Keratinocyte (primary cell): ENCODE measurements at regions not wholly inside any gene's neighbourhood (a gene's known extent, or its start where the extent isn't known, plus 50 kb on each side); places are given as distances from the start of the nearest gene placed in this dataset.

Experiments used
- DNase-seq: peaks from one replicate; pipeline ENCODE4 v3.0.0-alpha.2; 2011; ENCODE audit warnings: low read depth, missing footprints, low spot score
- FAIRE-seq: peaks from 2 replicates; lab custom pipeline; 2011; peaks lifted over from hg19 to GRCh38; lab: Jason Lieb, UNC
- H2AFZ ChIP-seq: 2 replicates; pipeline ENCODE4 v1.6.0; 2012; ENCODE audit warnings: low read length, control low read depth, inconsistent platforms; ENCODE audit not compliant: control insufficient read depth
- H3K27ac ChIP-seq: 2 replicates; pipeline ENCODE4 v1.5.1; 2011; ENCODE audit warnings: low read length; ENCODE audit not compliant: control insufficient read depth, insufficient read depth
- H3K27me3 ChIP-seq: 3 replicates; pipeline ENCODE4 v1.6.0; 2011; ENCODE audit warnings: low read length; ENCODE audit not compliant: control insufficient read depth, insufficient read depth; ENCODE audit errors: extremely low read depth
- H3K36me3 ChIP-seq, 2 experiments: 2 replicates in 1 of 2; 3 replicates in 1 of 2; pipeline ENCODE4 v1.5.1; 2011; ENCODE audit warnings: low read length in 2 of 2, mild to moderate bottlenecking in 1 of 2; ENCODE audit not compliant: control insufficient read depth in 2 of 2, insufficient read depth in 2 of 2; ENCODE audit errors: extremely low read depth in 1 of 2
- H3K4me1 ChIP-seq: 3 replicates; pipeline ENCODE4 v1.5.1; 2011; ENCODE audit warnings: low read length; ENCODE audit not compliant: control insufficient read depth, insufficient read depth; ENCODE audit errors: extremely low read depth
- H3K4me2 ChIP-seq: 3 replicates; pipeline ENCODE4 v1.6.0; 2011; ENCODE audit warnings: low read depth, low read length; ENCODE audit not compliant: control insufficient read depth, insufficient read depth; ENCODE audit errors: extremely low read depth
- H3K4me3 ChIP-seq, 3 experiments: fragments of 200-600 bp in 1 of 3; sonication (generic) in 1 of 3; 2 replicates in 2 of 3; 3 replicates in 1 of 3; pipeline ENCODE4 v1.5.1; 2011 to 2016; ENCODE audit warnings: low read length in 3 of 3, mild to moderate bottlenecking in 3 of 3, control low read depth in 2 of 3, inconsistent platforms in 1 of 3, low read depth in 1 of 3, mixed read lengths in 1 of 3, mixed run types in 1 of 3, moderate library complexity in 1 of 3; ENCODE audit not compliant: control insufficient read depth in 2 of 3, insufficient read depth in 2 of 3; ENCODE audit errors: extremely low read depth in 1 of 3
- H3K79me2 ChIP-seq: 2 replicates; pipeline ENCODE4 v1.6.0; 2012; ENCODE audit warnings: low read length; ENCODE audit not compliant: control insufficient read depth, insufficient read depth
- H3K9ac ChIP-seq: 3 replicates; pipeline ENCODE4 v1.6.0; 2011; ENCODE audit warnings: low read length; ENCODE audit not compliant: control insufficient read depth, insufficient read depth; ENCODE audit errors: extremely low read depth
- H3K9me1 ChIP-seq: 3 replicates; pipeline ENCODE4 v1.6.0; 2011; ENCODE audit warnings: low read length; ENCODE audit not compliant: control insufficient read depth, insufficient read depth; ENCODE audit errors: extremely low read depth
- H3K9me3 ChIP-seq: 2 replicates; pipeline ENCODE4 v1.5.1; 2012; ENCODE audit warnings: low read depth, low read length; ENCODE audit not compliant: control insufficient read depth
- H4K20me1 ChIP-seq: 3 replicates; pipeline ENCODE4 v1.6.0; 2011; ENCODE audit warnings: low read length; ENCODE audit not compliant: control insufficient read depth, insufficient read depth; ENCODE audit errors: extremely low read depth
- EZH2 ChIP-seq: IDR thresholded peaks from one replicate; pipeline ENCODE4 v1.6.1; 2012; ENCODE audit warnings: inconsistent platforms, mild to moderate bottlenecking, low read length, moderate library complexity
- dilution Hi-C: fragments of 300-500 bp; cut with MboI; formaldehyde crosslinking; loops from one replicate; pipeline ENCODE4 v1.7.0; 2020; ENCODE audit warnings: low sequenced_read_pairs; ENCODE audit not compliant: extremely low pct_ligation_motif_present
- TF ChIP-seq, protein P1 (sequence below), 3 experiments: IDR thresholded peaks in 1 of 3; conservative IDR thresholded peaks in 1 of 3; optimal IDR thresholded peaks in 1 of 3; 2 replicates in 2 of 3; 3 replicates in 1 of 3; pipeline versions ENCODE3 to v1.5.1; 2011; ENCODE audit warnings: low read length in 3 of 3, mild to moderate bottlenecking in 3 of 3, moderate library complexity in 2 of 3, control low read depth in 1 of 3, inconsistent platforms in 1 of 3; ENCODE audit not compliant: insufficient read depth in 2 of 3; ENCODE audit errors: extremely low read depth in 1 of 3

DNA sequence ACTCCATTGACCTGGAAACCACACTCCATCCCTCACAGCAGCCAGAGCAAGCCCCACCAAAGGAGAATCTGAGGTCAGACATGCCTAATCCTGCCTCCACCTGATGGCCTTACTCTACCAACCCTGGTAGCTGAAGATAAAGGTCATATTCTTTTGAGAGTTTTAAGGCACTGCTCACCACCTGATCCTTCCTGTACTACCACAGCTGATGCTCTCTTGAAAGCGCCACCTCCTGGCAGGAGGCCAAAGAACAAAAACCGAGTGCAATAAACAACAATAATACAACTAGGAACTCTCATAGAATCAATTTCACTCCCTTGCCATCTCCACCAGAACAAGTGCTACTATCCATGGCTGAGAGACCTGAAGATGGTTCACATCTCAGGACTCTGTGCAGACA is 301.6 kb downstream of the NAF1 start:
- no peaks in the 10 kb centered on the region for H3K36me3 ChIP-seq
- FAIRE-seq: no peak

DNA sequence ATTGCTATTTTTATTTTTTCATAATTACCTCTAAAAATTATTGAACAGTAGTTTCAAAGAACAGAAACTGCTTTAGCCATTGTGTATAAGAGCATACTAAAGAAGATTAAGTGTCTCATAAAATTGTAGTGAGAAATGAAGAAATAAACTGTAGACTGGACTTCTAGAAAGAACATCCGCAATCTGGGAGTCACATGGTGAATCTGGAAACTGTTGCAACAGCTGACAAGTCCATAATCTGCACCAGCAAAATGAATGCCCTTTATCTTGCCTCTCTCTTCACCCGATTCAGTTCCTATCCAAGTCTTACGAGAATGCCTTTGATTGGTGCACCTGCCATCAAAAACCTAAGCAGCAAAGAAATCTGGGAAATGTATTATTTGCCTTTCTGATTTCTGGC is 312.9 kb downstream of the NAF1 start:
- Histone ChIP-seq H3K4me2 (no peak overlapping the region), H2AFZ (no peak overlapping the region), H4K20me1 (no peaks in the 10 kb centered on the region), H3K27ac (no peak overlapping the region), H3K4me3 (no peak overlapping the region), H3K4me1 (no peaks in the 10 kb centered on the region), H3K27me3 (no peaks in the 10 kb centered on the region), H3K36me3 (no peaks in the 10 kb centered on the region), H3K9me3 (no peaks in the 10 kb centered on the region), H3K79me2 (no peaks in the 10 kb centered on the region), H3K9me1 (no peaks in the 10 kb centered on the region), H3K9ac (no peak overlapping the region)
- TF ChIP-seq, protein P1, sequence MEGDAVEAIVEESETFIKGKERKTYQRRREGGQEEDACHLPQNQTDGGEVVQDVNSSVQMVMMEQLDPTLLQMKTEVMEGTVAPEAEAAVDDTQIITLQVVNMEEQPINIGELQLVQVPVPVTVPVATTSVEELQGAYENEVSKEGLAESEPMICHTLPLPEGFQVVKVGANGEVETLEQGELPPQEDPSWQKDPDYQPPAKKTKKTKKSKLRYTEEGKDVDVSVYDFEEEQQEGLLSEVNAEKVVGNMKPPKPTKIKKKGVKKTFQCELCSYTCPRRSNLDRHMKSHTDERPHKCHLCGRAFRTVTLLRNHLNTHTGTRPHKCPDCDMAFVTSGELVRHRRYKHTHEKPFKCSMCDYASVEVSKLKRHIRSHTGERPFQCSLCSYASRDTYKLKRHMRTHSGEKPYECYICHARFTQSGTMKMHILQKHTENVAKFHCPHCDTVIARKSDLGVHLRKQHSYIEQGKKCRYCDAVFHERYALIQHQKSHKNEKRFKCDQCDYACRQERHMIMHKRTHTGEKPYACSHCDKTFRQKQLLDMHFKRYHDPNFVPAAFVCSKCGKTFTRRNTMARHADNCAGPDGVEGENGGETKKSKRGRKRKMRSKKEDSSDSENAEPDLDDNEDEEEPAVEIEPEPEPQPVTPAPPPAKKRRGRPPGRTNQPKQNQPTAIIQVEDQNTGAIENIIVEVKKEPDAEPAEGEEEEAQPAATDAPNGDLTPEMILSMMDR (optimal IDR thresholded peaks at IDR 0.05 in 1 of 3, IDR thresholded peaks at IDR 0.05 in 1 of 3, conservative IDR thresholded peaks at IDR 0.05 in 1 of 3; ENCODE audit: extremely low read depth in 1 of 3, insufficient read depth in 2 of 3, low read length in 3 of 3): no peak
- TF ChIP-seq EZH2: no peak
- dilution Hi-C loops: no loop called here
- DNase-seq (no peak), FAIRE-seq (no peak)

More for the DNA sequence above, 301.6 kb downstream of the NAF1 start:
- H3K4me2 ChIP-seq: no peak overlapping the region
- no peak for DNase-seq
- no peak overlapping the region for H3K27ac ChIP-seq
- no peaks in the 10 kb centered on the region for H3K27me3 ChIP-seq
- no peaks in the 10 kb centered on the region for H3K9me3 ChIP-seq
- H3K4me3 ChIP-seq: no peak overlapping the region
- no peak for TF ChIP-seq EZH2
- TF ChIP-seq, protein P1 (optimal IDR thresholded peaks at IDR 0.05 in 1 of 3, IDR thresholded peaks at IDR 0.05 in 1 of 3, conservative IDR thresholded peaks at IDR 0.05 in 1 of 3; ENCODE audit: extremely low read depth in 1 of 3, insufficient read depth in 2 of 3, low read length in 3 of 3): no peak
- dilution Hi-C loops: no loop called here
- no peak overlapping the region for H2AFZ ChIP-seq
- no peaks in the 10 kb centered on the region for H4K20me1 ChIP-seq
- H3K9ac ChIP-seq: no peak overlapping the region
- no peaks in the 10 kb centered on the region for H3K9me1 ChIP-seq
- H3K4me1 ChIP-seq: no peaks in the 10 kb centered on the region
- no peaks in the 10 kb centered on the region for H3K79me2 ChIP-seq
